ENCODE measurements at regions not wholly inside any gene's neighbourhood (a gene's known extent, or its start where the extent isn't known, plus 50 kb on each side); places are given as distances from the start of the nearest gene placed in this dataset.

- H3K4me1 ChIP-seq (ENCODE audit: insufficient read depth, low read length, severe bottlenecking): no peaks in the 10 kb centered on the region
- H3K9ac ChIP-seq (ENCODE audit: low read length): no peak overlapping the region
- H3K9me3 ChIP-seq (ENCODE audit: low read length): no peaks in the 10 kb centered on the region
- H3K9me2 ChIP-seq (ENCODE audit: low read depth, low read length): no peaks in the 10 kb centered on the region
- H3K4me2 ChIP-seq (ENCODE audit: low read length): no peak overlapping the region
- no peaks in the 10 kb centered on the region for H3F3A ChIP-seq (ENCODE audit: insufficient read depth, low read length)
- no peaks in the 10 kb centered on the region for H3K79me2 ChIP-seq (ENCODE audit: insufficient read depth, low read length)
- no peaks in the 10 kb centered on the region for H3K27me3 ChIP-seq (ENCODE audit: insufficient read depth, low read length)
- no peak overlapping the region for H3K27ac ChIP-seq (ENCODE audit: low read depth, low read length, poor library complexity, severe bottlenecking)
- no peak overlapping the region for H3K4me3 ChIP-seq (ENCODE audit: low read depth, low read length, poor library complexity, severe bottlenecking)
- TF ChIP-seq, protein P1, sequence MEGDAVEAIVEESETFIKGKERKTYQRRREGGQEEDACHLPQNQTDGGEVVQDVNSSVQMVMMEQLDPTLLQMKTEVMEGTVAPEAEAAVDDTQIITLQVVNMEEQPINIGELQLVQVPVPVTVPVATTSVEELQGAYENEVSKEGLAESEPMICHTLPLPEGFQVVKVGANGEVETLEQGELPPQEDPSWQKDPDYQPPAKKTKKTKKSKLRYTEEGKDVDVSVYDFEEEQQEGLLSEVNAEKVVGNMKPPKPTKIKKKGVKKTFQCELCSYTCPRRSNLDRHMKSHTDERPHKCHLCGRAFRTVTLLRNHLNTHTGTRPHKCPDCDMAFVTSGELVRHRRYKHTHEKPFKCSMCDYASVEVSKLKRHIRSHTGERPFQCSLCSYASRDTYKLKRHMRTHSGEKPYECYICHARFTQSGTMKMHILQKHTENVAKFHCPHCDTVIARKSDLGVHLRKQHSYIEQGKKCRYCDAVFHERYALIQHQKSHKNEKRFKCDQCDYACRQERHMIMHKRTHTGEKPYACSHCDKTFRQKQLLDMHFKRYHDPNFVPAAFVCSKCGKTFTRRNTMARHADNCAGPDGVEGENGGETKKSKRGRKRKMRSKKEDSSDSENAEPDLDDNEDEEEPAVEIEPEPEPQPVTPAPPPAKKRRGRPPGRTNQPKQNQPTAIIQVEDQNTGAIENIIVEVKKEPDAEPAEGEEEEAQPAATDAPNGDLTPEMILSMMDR (IDR thresholded peaks at IDR 0.05; ENCODE audit: low read length): no peak
- TF ChIP-seq EZH2 (IDR thresholded peaks at IDR 0.05; ENCODE audit: borderline replicate concordance, low read length): no peak
- H4K20me1 ChIP-seq (ENCODE audit: insufficient read depth, low read length): no peaks in the 10 kb centered on the region
- H3K36me3 ChIP-seq (ENCODE audit: insufficient read depth, low read length): no peaks in the 10 kb centered on the region
- H2AFZ ChIP-seq (ENCODE audit: low read length): no peak overlapping the region
These were observed 50.0 kb upstream of the IGSF21 start for GRCh38 chr1:18057623-18058022.

Measured in OCI-LY1 (cell line).